ENCODE measurements at regions not wholly inside any gene's neighbourhood (a gene's known extent, or its start where the extent isn't known, plus 50 kb on each side); places are given as distances from the start of the nearest gene placed in this dataset.
"Not testable (repeated sequence)": the region's sequence is repeated elsewhere in the genome, so short reads cannot be mapped to it uniquely, and the experiment has no call there.

DNA sequence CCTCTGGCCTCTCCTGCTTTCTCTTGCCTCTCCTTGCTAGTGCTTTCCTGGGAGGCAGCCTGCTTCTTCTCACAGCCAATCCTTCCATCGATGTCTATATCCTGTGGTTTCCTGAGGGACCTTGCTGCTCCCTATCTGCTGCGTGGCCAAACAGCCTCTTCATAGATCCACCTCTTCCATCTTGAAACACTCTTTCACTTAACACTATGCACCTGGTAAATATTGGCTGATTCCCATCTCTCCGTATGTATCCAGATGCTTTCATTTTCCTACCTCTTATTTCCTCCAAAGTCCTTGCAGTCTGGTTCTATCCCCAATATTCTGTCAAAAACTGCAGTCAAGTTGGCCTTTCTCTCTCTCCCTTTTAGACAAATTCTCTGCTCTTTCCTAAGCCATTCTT lies 205.2 kb upstream of the CFAP20DC start:
- DNase-seq (ENCODE audit: low read depth): no peak

DNA sequence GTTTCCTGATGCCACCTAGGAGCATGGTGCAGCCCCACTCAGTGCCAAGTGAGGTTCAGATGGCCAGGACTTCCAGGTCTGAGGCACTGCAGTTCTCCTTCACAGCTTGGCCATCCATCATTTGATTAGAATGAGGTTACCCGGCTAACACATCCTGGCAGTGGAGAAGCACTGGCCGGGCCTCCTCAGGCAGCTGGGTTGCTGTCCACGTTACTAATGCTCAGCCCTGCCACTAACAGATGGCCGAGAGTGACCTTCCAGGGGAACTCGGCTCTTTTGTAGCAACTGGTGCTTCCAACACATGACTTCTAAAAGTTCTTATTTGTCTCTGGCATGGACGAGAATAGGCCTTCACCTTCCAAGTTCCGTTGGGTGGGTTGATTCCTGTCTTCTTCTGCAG lies 204.6 kb upstream of the CFAP20DC start:
- no peak for DNase-seq (ENCODE audit: low read depth)

DNA sequence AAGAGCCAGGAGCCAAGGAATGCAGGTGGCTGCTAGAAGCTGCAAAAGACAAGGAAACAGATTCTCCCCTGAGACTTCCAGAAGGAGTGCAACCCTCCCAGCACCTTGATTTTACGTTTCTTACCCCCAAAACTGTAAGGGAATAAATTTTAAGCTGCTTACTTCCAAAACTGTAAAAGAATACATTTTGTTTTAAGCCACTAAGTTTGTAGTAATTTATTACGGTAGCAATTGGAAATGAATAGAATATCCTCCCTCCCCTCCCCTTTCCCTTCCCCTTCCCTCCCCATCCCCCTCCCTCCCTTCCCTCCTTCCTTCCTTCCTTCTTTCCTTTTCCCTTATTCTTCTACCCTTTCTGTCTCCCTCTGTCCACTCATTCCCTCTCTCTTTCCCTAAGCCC lies 203.7 kb upstream of the CFAP20DC start:
- no peak for DNase-seq (ENCODE audit: low read depth)

DNA sequence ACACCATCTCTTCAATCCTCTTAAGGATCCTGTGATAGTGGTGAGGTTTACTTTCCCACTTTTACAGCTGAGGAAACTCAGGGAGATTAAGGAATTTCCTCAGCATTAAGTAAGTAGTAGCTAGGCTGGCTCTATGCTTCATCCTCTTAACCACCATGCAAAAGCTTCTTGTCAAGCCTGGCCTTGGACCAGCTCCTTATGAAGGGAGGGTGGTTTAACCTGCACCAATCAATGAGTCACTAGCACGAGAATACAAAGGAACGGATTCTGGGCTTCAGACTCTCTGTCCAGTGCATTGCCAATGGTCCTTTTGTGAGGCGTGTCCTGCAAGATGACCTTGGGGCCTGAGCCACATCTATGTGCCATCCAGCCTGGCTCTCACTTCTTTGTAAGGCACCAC lies 202.0 kb upstream of the CFAP20DC start:
- no peak for DNase-seq (ENCODE audit: low read depth)

DNA sequence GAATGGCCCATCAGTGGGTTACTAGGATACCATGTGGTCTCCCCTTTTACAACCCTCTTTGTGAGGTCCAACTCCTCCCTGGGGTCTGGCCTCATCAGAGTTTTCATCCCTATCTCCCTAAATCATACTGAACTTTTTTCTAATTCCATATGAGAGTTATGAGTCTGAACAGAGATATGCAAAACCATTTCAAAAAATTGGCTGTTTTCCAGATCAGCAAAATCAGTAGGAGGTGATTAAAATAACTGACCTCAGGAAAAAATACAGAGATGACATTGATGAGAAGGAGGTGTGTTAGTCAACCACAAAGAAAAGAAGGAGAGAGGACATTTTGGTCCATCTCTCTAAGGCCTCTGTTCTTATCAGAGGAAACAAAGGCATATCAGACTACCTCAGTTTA lies 200.8 kb upstream of the CFAP20DC start:
- DNase-seq (ENCODE audit: low read depth): no peak

DNA sequence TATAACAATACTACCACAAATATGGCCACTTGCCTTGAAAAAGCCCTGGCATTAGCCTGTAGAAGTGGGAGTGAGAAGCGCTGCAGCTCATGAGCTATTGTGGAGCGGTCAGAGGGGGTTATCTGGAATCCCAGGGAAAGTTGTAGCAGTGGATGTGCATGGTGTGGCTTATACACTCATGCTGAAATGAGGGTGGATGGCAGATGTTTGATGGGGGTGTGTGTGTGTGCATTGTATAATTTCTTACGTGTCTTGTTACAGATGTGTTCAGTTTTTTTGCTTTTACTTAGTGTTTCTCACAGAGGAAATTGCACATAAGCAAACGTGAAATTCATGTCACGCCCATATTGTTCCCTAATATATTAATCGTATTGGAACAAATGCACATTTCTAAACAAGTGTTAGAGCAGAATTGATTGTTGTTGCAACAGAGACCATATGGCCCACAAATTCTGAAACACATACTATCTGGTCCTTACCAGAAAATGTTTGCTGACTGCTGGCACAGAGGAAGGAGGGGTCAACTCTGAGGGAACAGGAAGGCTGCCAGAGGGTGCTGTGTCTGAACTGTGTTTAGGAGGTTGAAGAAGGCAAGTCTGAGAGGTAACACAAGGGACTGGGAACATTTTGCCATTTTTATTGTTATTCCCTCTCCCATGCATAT lies 200.0 kb upstream of the CFAP20DC start:
- no peak for DNase-seq (ENCODE audit: low read depth)

DNA sequence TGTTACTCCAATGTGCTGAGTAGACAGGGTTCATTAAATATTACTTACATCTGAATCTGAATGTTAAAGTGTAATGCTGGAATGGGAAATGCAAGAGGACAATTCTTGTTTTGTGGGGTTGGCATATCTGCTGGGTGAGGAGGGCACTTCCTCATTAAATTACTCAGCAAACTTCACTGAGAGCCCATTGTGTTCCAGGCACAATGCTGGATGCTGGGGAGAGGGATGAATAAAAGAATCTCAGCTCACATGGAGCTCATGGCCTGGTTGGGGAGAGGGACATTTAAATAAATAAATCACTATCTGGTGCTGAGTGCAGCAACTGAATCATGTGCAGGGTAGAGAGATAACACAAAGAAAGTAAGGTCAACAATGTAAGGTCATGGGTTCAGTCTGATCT lies 199.2 kb upstream of the CFAP20DC start:
- no peak for DNase-seq (ENCODE audit: low read depth)

DNA sequence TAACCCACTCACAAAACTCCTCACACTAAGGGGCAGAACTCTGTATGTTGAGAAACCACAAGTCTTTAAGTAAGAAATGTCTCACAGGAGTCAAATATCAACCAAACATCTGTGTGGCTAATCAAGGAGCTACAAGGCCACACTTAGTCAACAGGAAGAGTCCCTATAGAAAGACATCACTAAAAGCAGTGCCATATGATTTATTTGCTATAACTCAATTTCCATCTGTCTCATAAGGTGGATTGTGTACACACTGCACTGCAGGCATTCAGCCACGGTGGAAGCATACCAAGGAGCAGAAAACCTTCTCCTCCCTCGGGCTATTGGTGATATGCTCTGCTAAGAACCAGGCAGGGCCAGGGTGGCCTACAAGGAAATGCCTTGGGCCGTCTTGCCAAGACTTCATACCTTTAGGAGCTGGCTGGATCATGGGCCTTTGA lies 197.6 kb upstream of the CFAP20DC start:
- DNase-seq (ENCODE audit: low read depth): no peak

DNA sequence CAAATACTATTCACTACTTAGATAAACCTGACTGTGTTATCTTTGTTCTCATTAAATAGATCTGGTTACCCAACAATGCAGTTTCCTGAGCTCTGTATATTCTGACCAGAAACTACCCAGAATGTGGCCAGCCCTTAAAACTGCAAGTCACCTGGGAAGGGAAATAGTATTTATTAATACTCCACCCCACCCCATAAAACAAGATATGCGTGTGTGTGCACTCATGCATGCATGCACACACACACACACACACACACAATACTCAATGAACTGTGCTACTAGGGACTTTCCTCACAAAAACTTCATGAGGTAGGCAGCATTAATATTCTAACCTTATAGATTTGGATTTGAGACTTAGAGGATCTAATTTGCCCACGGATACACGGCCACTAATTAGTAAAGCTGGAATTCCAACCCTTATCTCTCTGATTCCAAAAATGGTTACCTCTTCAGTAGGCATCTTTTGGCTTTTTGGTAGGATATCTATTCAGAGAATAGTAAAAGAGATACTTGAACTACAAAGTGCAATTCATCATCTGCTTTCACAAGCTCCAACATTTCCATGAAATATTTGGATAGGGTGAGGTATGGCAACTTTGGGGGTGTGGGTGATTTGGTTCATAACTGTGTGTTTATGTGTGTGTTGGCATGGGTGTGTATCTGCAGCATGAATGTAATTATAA lies 197.0 kb upstream of the CFAP20DC start:
- no peak for DNase-seq (ENCODE audit: low read depth)

DNA sequence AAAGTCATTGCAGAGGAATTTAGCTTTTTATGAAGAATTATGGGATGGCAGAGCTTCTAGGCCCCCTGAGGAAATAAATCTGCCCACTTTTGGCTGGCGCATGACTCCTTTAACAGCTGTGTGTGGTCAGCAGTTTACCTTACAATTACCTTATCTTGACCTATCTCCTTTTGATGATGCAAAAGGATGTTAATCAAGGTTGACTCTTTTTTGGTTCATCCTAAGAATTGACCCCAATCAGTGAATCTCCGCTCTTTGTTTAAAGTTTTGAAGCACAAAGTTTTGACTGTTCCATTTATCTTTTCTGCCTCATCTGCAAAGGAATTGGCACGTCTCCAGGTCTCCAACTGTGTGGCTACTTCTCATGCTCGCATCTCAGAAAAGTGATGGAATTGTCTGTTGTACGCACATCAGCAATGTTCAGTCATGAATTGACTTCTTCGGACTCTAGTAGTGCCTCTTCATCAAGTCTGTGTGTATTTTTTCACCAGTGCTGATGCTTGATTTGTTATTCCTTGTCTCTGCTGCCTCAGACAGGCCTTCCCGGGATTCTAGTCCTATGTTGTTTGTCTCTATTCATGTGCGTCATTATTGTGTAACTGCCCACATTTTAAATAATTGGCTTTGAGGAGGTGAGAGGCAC lies 196.2 kb upstream of the CFAP20DC start:
- DNase-seq (ENCODE audit: low read depth): no peak

DNA sequence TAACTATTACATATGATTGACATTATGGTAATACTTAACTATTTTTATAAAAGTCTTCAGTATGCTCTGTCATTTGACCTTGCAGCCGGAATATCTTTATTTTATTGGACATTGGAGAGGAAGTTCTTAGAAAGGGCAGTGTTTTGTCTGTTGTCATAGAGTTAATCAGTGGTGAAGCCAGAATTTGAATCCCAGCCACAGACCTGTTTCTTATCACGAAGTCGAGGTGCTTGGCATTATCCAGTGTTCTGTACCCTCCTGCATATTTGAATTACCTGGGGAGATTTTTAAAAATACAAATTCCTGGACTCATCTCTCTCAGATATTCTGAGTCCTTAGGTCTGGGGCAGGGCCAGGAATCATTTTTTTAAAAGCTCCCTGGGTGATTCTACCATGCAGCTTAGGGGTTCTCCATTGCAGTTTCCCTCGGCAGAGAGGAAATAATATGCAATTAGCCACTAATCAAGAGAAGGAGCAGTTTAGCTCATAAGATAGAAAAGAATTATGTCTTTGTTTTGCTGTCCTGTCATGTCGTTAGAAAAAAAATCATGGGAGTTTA lies 195.6 kb upstream of the CFAP20DC start:
- DNase-seq (ENCODE audit: low read depth): no peak

DNA sequence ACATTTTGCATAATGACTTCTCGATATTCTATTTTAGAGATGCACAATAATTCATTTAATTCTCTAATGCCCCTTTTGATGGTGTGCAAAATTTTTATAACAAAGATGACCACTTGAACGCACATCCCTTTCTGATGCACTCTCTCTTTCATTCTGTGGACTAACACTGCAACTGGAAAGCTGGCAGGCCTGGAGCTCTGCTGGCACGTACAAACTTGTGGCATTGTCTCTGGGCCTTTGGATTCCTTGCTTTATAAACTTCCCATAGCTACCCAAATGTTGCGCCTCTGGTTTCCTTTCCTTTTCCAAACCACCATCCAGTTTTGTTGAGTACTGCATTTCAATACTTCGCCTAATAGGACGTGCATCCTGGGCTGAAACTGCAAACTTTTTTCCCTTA lies 194.5 kb upstream of the CFAP20DC start:
- DNase-seq (ENCODE audit: low read depth): no peak

DNA sequence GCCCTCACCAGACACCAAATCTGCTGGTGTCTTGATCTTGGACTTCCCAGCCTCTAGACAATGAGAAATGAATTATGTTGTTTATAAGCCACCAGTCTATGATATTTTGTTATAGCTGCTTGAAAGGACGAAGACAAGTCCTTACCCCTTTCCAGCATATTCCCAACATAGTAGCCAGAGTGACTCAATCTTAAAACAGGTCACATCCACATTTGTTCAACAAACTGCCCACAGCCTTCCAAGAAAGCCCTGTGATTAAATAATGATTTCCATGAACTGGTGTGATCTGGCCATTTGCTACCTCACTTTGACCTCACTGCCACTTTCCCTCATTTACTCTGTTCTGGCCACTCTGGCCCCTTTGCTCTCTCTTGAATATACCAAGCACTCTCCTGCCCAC lies 193.7 kb upstream of the CFAP20DC start:
- DNase-seq (ENCODE audit: low read depth): no peak

DNA sequence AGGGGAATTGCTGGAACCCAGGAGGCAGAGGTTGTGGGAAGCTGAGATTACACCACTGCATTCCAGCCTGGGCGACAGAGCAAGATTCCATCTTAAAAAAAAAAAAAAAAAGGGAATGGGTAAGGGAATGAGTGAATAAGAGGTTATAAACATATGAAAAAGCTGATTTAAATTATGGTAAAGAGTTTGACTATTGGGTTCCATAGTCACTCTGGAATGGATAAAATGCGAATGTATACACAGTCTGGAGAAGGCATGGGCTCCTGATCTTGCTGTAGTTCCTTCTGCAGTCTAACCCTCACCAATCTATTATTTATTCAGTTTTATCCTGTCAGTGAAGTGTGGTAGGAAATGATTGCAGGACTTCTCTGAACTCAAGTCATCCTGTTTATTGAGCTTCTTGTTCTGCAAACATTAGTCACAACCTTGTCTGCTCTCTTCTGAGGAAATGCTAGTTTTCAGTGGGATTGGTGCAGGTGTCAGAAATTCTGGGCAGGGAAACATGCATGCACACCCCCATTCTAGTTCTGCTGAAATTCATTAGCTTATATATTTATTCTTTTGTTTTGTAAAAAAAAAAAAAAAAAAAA lies 190.9 kb upstream of the CFAP20DC start:
- DNase-seq (ENCODE audit: low read depth): no peak

DNA sequence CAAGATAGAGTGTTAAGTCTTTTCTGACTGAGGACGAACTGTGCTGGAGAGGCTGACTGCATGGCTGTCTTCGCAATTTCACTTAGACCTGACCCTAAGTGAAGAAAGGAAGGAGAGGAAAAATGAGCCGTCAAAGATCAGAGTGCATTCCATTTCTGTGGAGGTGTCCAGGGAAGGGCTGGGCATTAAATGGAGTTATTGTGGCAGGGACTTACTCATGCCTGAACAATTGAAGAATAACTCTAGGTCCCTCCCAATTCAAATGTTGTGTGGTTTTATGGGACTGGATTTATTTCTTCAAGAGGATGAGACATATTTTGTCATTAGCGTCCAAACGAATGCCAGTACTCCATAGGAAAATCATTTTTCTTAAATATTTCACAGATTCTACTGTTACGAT lies 187.3 kb upstream of the CFAP20DC start:
- DNase-seq (ENCODE audit: low read depth): no peak

DNA sequence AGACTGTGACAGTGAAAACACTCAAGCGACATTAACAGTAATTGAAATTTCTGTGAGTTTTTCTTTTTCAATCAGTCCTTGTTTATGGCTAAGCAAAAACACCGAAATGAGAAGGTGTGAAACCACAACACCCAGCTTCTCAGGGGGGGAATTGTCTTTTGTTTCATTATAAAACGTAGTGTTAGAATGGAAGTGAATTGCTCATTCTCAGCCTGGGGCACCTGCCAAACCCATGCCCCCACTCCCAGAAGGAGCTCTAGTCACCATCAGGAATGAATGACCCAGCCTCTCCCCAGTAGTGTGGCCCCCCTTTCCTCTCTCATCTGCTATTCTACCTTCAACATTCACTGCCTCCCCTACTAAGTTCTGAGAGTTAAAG lies 185.8 kb upstream of the CFAP20DC start:
- DNase-seq (ENCODE audit: low read depth): no peak

DNA sequence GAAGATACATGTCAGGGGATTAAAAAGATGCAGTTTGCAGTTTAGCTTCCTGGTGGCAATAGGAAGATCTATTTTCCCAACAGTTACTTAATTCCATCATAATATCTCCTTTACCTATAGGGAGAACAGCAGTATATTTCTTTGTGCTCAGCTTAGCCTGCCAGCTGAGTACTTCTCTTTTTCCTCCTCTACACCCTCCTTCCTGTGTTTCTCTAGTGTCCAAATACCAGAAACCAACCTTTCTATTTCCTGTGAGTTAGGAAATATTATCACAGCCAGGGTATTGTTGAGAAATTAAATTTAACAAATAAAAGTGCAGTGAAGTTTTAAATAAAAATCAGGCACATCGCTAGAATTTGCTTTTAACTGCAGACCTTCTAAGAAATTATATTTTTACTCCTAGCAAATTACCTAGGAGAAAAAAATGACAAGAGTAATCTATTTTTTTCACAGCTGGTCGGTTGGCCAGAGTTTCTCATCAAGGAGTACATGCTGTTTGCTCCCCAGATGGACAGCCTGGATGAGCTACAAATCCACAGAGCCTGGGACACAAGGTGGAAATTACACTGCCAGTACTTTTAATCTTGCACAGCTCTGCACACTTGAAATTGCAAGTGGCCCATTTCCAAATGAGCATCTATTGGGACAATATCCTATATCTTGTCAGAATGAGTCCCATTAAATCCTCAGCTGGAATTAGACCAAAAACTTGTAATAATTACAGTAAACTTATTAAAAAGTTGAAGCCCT lies 185.2 kb upstream of the CFAP20DC start:
- no peak for DNase-seq (ENCODE audit: low read depth)

DNA sequence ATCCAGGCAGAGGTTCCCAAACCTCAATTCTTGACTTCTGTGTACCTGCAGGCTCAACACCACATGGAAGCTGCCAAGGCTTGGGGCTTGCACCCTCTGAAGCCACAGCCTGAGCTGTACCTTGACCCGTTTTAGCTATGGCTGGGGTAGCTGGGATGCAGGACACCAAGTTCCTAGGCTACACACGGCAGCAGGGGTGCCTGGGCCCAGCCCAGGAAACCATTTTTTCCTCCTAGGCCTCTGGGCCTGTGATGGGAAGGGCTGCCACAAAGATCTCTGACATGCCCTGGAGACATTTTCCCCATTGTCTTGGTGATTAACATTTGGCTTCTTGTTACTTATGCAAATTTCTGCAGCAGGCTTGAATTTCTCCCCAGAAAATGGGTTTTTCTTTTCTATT lies 180.6 kb upstream of the CFAP20DC start:
- not testable (repeated sequence) for DNase-seq (ENCODE audit: low read depth)

DNA sequence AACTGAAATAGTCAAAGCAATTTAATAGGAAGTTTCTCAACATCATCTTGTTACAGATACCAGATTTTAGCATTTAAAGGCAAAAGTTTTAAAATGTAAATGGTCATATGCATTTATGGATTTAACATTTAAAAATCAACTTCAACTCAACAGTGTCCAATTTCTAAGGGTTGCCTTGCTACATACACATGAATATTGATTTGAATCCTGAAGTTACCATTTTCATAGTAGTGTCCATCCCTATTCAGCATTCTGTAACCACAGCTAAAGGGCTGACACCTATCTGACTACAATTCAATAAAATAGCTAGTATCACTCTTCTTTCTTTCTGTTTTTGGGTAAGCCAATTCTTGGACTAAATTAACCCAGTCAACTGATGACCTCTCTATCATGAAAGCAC lies 164.0 kb upstream of the CFAP20DC start:
- no peak for DNase-seq (ENCODE audit: low read depth)

DNA sequence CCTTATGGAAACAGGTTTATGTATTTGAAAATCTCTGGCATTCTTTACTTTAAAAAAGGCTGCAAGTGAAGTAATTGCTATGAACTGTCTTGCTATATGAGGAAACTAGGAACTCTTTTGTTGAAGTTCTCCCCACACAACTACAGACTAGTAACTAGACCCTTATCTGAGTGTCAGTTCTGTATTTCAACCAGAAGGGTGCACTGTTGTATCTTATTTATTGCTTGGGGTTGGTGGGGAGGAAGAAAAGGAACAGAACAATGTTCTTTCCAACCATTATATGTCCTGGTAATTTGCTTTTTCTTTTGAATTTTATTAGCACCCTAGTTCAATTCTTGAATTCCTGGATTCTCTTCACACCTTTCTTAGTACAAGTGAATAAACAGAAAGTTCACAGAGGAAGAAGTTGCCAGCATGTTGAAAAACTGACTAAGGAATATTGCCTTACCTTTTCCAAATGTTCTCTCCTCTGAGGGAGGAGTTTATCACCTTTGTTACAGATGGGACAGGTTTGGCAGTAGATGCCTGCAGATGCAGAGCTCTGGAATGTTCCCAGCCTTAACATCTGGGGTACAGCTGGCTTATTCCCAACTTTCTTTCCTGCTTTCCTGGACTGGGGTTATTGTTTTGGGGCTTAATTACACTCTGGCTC lies 162.4 kb upstream of the CFAP20DC start:
- DNase-seq (ENCODE audit: low read depth): peak; percentile 35

DNA sequence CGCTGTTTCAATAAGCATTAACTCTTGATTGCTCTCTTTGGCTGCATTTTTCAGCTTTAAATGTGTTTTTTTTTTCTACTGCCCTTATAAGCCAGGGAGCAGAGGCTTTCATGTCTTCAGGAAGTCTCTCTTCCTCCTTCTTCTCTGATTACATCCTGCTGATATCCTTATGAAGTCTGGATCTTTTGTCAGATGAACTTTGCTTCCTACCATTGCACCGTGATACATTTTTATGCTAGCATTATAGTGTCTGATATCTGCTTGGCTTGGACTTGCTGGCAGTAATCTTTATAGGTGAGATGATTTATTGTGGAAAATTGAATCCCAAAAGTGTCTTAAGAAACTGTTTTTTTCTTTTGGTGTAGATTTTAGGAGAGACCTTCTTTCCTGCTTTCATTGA lies 160.4 kb upstream of the CFAP20DC start:
- DNase-seq (ENCODE audit: low read depth): no peak
